ENCODE measurements at regions not wholly inside any gene's neighbourhood (a gene's known extent, or its start where the extent isn't known, plus 50 kb on each side); places are given as distances from the start of the nearest gene placed in this dataset.
"Not testable (repeated sequence)": the region's sequence is repeated elsewhere in the genome, so short reads cannot be mapped to it uniquely, and the experiment has no call there.

GRCh38 chr3:177352424-177352823 is 155.1 kb upstream of the TBL1XR1 start:
- Histone ChIP-seq H3K27ac (ENCODE audit: low read depth, low read length, poor library complexity, severe bottlenecking) (no peak overlapping the region), H3K9me3 (ENCODE audit: low read depth, low read length, poor library complexity, severe bottlenecking) (no peaks in the 10 kb centered on the region), H3K4me3 (ENCODE audit: low read depth, low read length, poor library complexity, severe bottlenecking) (no peak overlapping the region), H3K36me3 (ENCODE audit: insufficient read depth, low read length, poor library complexity, severe bottlenecking) (no peaks in the 10 kb centered on the region), H3K4me1 (ENCODE audit: insufficient read depth, low read length, poor library complexity, severe bottlenecking) (peaks cover 43% of the 10 kb centered on the region), H3K27me3 (replicated peaks; ENCODE audit: insufficient read depth, low read depth, low read length, poor library complexity) (no peaks in the 10 kb centered on the region)
- ChIA-PET CTCF (no interaction called here), POLR2A (ENCODE audit: low non-redundant PET) (no interaction called here)
- DNase-seq (ENCODE audit: low spot score), result no peak
- TF ChIP-seq CTCF (conservative IDR thresholded peaks at IDR 0.05; ENCODE audit: low read depth, low read length), result no peak
- TF ChIP-seq EZH2 (IDR thresholded peaks at IDR 0.05; ENCODE audit: borderline replicate concordance, low read depth, low read length, poor library complexity, severe bottlenecking), result no peak
- intact Hi-C loops (cut with micrococcal nuclease; ENCODE audit: unreplicated experiment), result loop anchor here (5.0 kb wide), 1 partner anchor 70 kb away; no protein-coding TSS in a partner anchor
- no TSS peak for BruUV-seq (replicated peaks)

GRCh38 chr3:177353140-177353539 is 155.9 kb upstream of the TBL1XR1 start:
- no peaks in the 10 kb centered on the region for H3K9me3 ChIP-seq (ENCODE audit: low read depth, low read length, poor library complexity, severe bottlenecking)
- TF ChIP-seq EZH2 (IDR thresholded peaks at IDR 0.05; ENCODE audit: borderline replicate concordance, low read depth, low read length, poor library complexity, severe bottlenecking), result no peak
- TF ChIP-seq CTCF (conservative IDR thresholded peaks at IDR 0.05; ENCODE audit: low read depth, low read length), result no peak
- POLR2A ChIA-PET (ENCODE audit: low non-redundant PET), result no interaction called here
- H3K36me3 ChIP-seq (ENCODE audit: insufficient read depth, low read length, poor library complexity, severe bottlenecking), result no peaks in the 10 kb centered on the region
- no peak overlapping the region for H3K27ac ChIP-seq (ENCODE audit: low read depth, low read length, poor library complexity, severe bottlenecking)
- DNase-seq (ENCODE audit: low spot score), result no peak
- H3K27me3 ChIP-seq (replicated peaks; ENCODE audit: insufficient read depth, low read depth, low read length, poor library complexity), result no peaks in the 10 kb centered on the region
- CTCF ChIA-PET, result no interaction called here
- H3K4me3 ChIP-seq (ENCODE audit: low read depth, low read length, poor library complexity, severe bottlenecking), result no peak overlapping the region
- no TSS peak for BruUV-seq (replicated peaks)
- intact Hi-C loops (cut with micrococcal nuclease; ENCODE audit: unreplicated experiment), result loop anchor here (5.0 kb wide), 1 partner anchor 71 kb away; no protein-coding TSS in a partner anchor
- H3K4me1 ChIP-seq (ENCODE audit: insufficient read depth, low read length, poor library complexity, severe bottlenecking), result peaks cover 50% of the 10 kb centered on the region

GRCh38 chr3:177353879-177354278 is 156.6 kb upstream of the TBL1XR1 start:
- peaks cover 54% of the 10 kb centered on the region for H3K4me1 ChIP-seq (ENCODE audit: insufficient read depth, low read length, poor library complexity, severe bottlenecking)
- POLR2A ChIA-PET (ENCODE audit: low non-redundant PET); BruUV-seq (replicated peaks); DNase-seq (ENCODE audit: low spot score); CTCF ChIA-PET; H3K9me3 ChIP-seq (ENCODE audit: low read depth, low read length, poor library complexity, severe bottlenecking); H3K4me3 ChIP-seq (ENCODE audit: low read depth, low read length, poor library complexity, severe bottlenecking); H3K36me3 ChIP-seq (ENCODE audit: insufficient read depth, low read length, poor library complexity, severe bottlenecking); H3K27me3 ChIP-seq (replicated peaks; ENCODE audit: insufficient read depth, low read depth, low read length, poor library complexity); H3K27ac ChIP-seq (ENCODE audit: low read depth, low read length, poor library complexity, severe bottlenecking): not testable (repeated sequence)
- intact Hi-C loops (cut with micrococcal nuclease; ENCODE audit: unreplicated experiment), result loop anchor here (5.0 kb wide), 1 partner anchor 72 kb away; no protein-coding TSS in a partner anchor

- ChIA-PET CTCF (no interaction called here), POLR2A (ENCODE audit: low non-redundant PET) (no interaction called here)
- no peaks in the 10 kb centered on the region for H3K9me3 ChIP-seq (ENCODE audit: low read depth, low read length, poor library complexity, severe bottlenecking)
- intact Hi-C loops (cut with micrococcal nuclease; ENCODE audit: unreplicated experiment), result loop anchor here (5.0 kb wide), 1 partner anchor 72 kb away; no protein-coding TSS in a partner anchor
- no TSS peak for BruUV-seq (replicated peaks)
- peaks cover 54% of the 10 kb centered on the region for H3K4me1 ChIP-seq (ENCODE audit: insufficient read depth, low read length, poor library complexity, severe bottlenecking)
- H3K36me3 ChIP-seq (ENCODE audit: insufficient read depth, low read length, poor library complexity, severe bottlenecking), result no peaks in the 10 kb centered on the region
- H3K4me3 ChIP-seq (ENCODE audit: low read depth, low read length, poor library complexity, severe bottlenecking), result no peak overlapping the region
- no peak for DNase-seq (ENCODE audit: low spot score)
- TF ChIP-seq CTCF (conservative IDR thresholded peaks at IDR 0.05; ENCODE audit: low read depth, low read length) (no peak), EZH2 (IDR thresholded peaks at IDR 0.05; ENCODE audit: borderline replicate concordance, low read depth, low read length, poor library complexity, severe bottlenecking) (no peak)
- no peak overlapping the region for H3K27ac ChIP-seq (ENCODE audit: low read depth, low read length, poor library complexity, severe bottlenecking)
- no peaks in the 10 kb centered on the region for H3K27me3 ChIP-seq (replicated peaks; ENCODE audit: insufficient read depth, low read depth, low read length, poor library complexity)
Measured at GRCh38 chr3:177354466-177354865, 157.2 kb upstream of the TBL1XR1 start.

Data from A673 (cell line).